ENCODE measurements at regions not wholly inside any gene's neighbourhood (a gene's known extent, or its start where the extent isn't known, plus 50 kb on each side); places are given as distances from the start of the nearest gene placed in this dataset.

DNA sequence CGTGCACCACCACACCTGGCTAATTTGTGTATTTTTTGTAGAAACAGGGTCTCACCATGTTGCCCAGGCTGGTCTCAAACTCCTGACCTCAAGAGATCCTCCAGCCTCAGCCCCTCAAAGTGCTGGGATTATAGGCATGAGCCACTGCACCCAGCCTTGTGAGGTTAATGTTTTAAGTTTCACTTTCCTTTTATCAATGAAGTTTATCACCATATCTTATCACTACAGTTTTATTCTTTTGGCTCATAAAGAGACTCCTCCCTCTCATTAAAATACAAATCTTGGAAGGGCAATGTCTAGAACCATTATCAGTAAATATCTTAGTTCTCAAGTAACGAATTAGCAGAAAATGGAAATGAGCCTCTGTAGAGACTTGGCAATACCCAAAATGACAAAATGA, 173.8 kb downstream of the BCL11A start:
- no peaks in the 10 kb centered on the region for H3K27me3 Mint-ChIP-seq
- peak overlapping the region; percentile 76 for H3K27ac Mint-ChIP-seq
- H3K36me3 ChIP-seq (replicated peaks in 1 of 2; ENCODE audit: control extremely low read depth in 1 of 2, control insufficient read depth in 1 of 2, extremely low read depth in 1 of 2, insufficient read depth in 2 of 2, low read length in 1 of 2), result peaks cover 2 to 3% of the 10 kb centered on the region in 2 experiments
- peak overlapping the region; percentile 38 for H3K4me2 ChIP-seq (replicated peaks; ENCODE audit: low read depth, low read length, poor library complexity, severe bottlenecking)
- no peak overlapping the region for H3K9ac ChIP-seq (ENCODE audit: low read length)
- peaks cover 62% of the 10 kb centered on the region for H3K4me1 Mint-ChIP-seq
- ATAC-seq (ENCODE audit: low read depth) (peak; percentile 28), DNase-seq (no peak)
- no peaks in the 10 kb centered on the region for H4K20me1 ChIP-seq (ENCODE audit: control insufficient read depth, insufficient read depth, low read length, poor library complexity, severe bottlenecking)
- no peaks in the 10 kb centered on the region for H3K9me3 Mint-ChIP-seq (ENCODE audit: insufficient read depth)
- peak overlapping the region in 1 of 2 donors; percentile 26 for H3K27ac ChIP-seq (ENCODE audit: low read length in 2 of 2)
- no peaks in the 10 kb centered on the region for H3K9me3 ChIP-seq (ENCODE audit: control extremely low read depth in 1 of 3, control insufficient read depth in 2 of 3, insufficient read depth in 1 of 3, low read length in 2 of 3)
- CTCF ChIA-PET, result interaction anchor here (1.0 to 1.9 kb wide), 3 partner anchors 11 to 1077 kb away, joined by 3 to 6 read pairs (median 4); no protein-coding TSS in a partner anchor
- POLR2A ChIA-PET, result no interaction called here
- H3K27me3 ChIP-seq (replicated peaks in 1 of 4; ENCODE audit: control extremely low read depth in 1 of 4, control insufficient read depth in 3 of 4, insufficient read depth in 4 of 4, low read length in 3 of 4), result no peaks in the 10 kb centered on the region
- H3K79me2 ChIP-seq (ENCODE audit: control insufficient read depth, insufficient read depth, low read length), result peaks cover 24% of the 10 kb centered on the region
- H2AFZ ChIP-seq (ENCODE audit: insufficient read depth, low read depth, low read length, poor library complexity, severe bottlenecking), result peak overlapping the region; percentile 23
- TF ChIP-seq, protein P1, sequence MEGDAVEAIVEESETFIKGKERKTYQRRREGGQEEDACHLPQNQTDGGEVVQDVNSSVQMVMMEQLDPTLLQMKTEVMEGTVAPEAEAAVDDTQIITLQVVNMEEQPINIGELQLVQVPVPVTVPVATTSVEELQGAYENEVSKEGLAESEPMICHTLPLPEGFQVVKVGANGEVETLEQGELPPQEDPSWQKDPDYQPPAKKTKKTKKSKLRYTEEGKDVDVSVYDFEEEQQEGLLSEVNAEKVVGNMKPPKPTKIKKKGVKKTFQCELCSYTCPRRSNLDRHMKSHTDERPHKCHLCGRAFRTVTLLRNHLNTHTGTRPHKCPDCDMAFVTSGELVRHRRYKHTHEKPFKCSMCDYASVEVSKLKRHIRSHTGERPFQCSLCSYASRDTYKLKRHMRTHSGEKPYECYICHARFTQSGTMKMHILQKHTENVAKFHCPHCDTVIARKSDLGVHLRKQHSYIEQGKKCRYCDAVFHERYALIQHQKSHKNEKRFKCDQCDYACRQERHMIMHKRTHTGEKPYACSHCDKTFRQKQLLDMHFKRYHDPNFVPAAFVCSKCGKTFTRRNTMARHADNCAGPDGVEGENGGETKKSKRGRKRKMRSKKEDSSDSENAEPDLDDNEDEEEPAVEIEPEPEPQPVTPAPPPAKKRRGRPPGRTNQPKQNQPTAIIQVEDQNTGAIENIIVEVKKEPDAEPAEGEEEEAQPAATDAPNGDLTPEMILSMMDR (IDR thresholded peaks at IDR 0.05), result no peak
- no peak for TF ChIP-seq EZH2 (IDR thresholded peaks at IDR 0.05; ENCODE audit: borderline replicate concordance, insufficient read depth, low read depth, low read length, poor library complexity, severe bottlenecking)
- WGBS (ENCODE audit: insufficient coverage), result no CpG with 5 or more reads among the region's 2 CpGs
- intact Hi-C loops (cut with micrococcal nuclease), result loop anchor here (5.0 kb wide), 1 partner anchor 32 kb away; no protein-coding TSS in a partner anchor
- no peak overlapping the region for H3K4me3 ChIP-seq (ENCODE audit: control extremely low read depth in 1 of 5, extremely low read depth in 1 of 5, insufficient read depth in 1 of 5, low read depth in 2 of 5, low read length in 4 of 5)
- peaks cover 13 to 19% of the 10 kb centered on the region in 2 donors for H3K4me1 ChIP-seq (ENCODE audit: control insufficient read depth in 2 of 2, insufficient read depth in 2 of 2, low read length in 2 of 2)
- H3K4me3 Mint-ChIP-seq, result peak overlapping the region; percentile 58

DNA sequence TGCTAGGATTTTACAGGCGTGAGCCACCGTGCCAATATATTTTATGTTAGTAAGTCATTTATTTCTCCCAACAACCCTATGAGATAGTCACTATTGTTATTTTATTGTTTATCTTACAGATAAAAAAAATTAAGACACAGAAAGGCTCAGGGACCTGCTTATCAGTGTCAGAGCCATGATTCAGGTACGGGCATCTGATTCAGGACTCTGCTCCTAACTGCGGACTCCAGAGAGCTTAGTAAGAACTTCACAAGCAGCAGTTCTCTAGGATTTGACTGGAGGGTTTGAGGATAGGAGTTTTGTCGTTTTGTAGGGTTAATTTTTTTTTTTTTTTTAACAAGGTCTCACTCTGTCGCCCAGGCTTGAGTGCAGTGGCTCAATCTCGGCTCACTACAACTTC, 174.2 kb downstream of the BCL11A start:
- peak overlapping the region; percentile 58 for H3K4me3 Mint-ChIP-seq
- ChIA-PET POLR2A (interaction anchor here (0.7 kb wide), 1 partner anchor 42 kb away, joined by 3 read pairs; no protein-coding TSS in a partner anchor), CTCF (interaction anchor here (1.9 kb wide), 1 partner anchor 12 kb away, joined by 6 read pairs; no protein-coding TSS in a partner anchor)
- intact Hi-C loops (cut with micrococcal nuclease), result no loop called here
- peak overlapping the region; percentile 76 for H3K27ac Mint-ChIP-seq
- peaks cover 24% of the 10 kb centered on the region for H3K79me2 ChIP-seq (ENCODE audit: control insufficient read depth, insufficient read depth, low read length)
- 100% methylated on average over 2 of the region's 7 CpGs for WGBS (ENCODE audit: insufficient coverage)
- no peaks in the 10 kb centered on the region for H3K27me3 Mint-ChIP-seq
- no peak for ATAC-seq (ENCODE audit: low read depth)
- H3K4me1 Mint-ChIP-seq, result peaks cover 66% of the 10 kb centered on the region
- peaks cover under 1 to 3% of the 10 kb centered on the region in 2 experiments for H3K36me3 ChIP-seq (replicated peaks in 1 of 2; ENCODE audit: control extremely low read depth in 1 of 2, control insufficient read depth in 1 of 2, extremely low read depth in 1 of 2, insufficient read depth in 2 of 2, low read length in 1 of 2)
- H3K4me3 ChIP-seq (ENCODE audit: control extremely low read depth in 1 of 5, extremely low read depth in 1 of 5, insufficient read depth in 1 of 5, low read depth in 2 of 5, low read length in 4 of 5), result no peak overlapping the region
- no peaks in the 10 kb centered on the region for H3K27me3 ChIP-seq (replicated peaks in 1 of 4; ENCODE audit: control extremely low read depth in 1 of 4, control insufficient read depth in 3 of 4, insufficient read depth in 4 of 4, low read length in 3 of 4)
- DNase-seq, result no peak
- H4K20me1 ChIP-seq (ENCODE audit: control insufficient read depth, insufficient read depth, low read length, poor library complexity, severe bottlenecking), result no peaks in the 10 kb centered on the region
- no peaks in the 10 kb centered on the region for H3K9me3 ChIP-seq (ENCODE audit: control extremely low read depth in 1 of 3, control insufficient read depth in 2 of 3, insufficient read depth in 1 of 3, low read length in 2 of 3)
- H3K9me3 Mint-ChIP-seq (ENCODE audit: insufficient read depth), result no peaks in the 10 kb centered on the region
- no peak overlapping the region for H3K9ac ChIP-seq (ENCODE audit: low read length)
- H3K4me1 ChIP-seq (ENCODE audit: control insufficient read depth in 2 of 2, insufficient read depth in 2 of 2, low read length in 2 of 2), result peaks cover 13 to 19% of the 10 kb centered on the region in 2 donors
- H3K27ac ChIP-seq (ENCODE audit: low read length in 2 of 2), result peak overlapping the region in 1 of 2 donors; percentile 20
- H2AFZ ChIP-seq (ENCODE audit: insufficient read depth, low read depth, low read length, poor library complexity, severe bottlenecking), result peak overlapping the region; percentile 23
- peak overlapping the region; percentile 38 for H3K4me2 ChIP-seq (replicated peaks; ENCODE audit: low read depth, low read length, poor library complexity, severe bottlenecking)
- TF ChIP-seq, protein P1 (IDR thresholded peaks at IDR 0.05), result no peak
- no peak for TF ChIP-seq EZH2 (IDR thresholded peaks at IDR 0.05; ENCODE audit: borderline replicate concordance, insufficient read depth, low read depth, low read length, poor library complexity, severe bottlenecking)
